NOMO-1 treated with DMSO at 0.1 percent for 48 hours (cell line): ENCODE measurements at regions not wholly inside any gene's neighbourhood (a gene's known extent, or its start where the extent isn't known, plus 50 kb on each side); places are given as distances from the start of the nearest gene placed in this dataset.

Experiments
- DNase-seq: peaks from one replicate; lab custom pipeline; 2025; ENCODE audit not compliant: unreplicated experiment; lab: John Stamatoyannopoulos, UW

- DNase-seq, result no peak
Measured at GRCh38 chrX:137401092-137401491, 164.8 kb upstream of the ZIC3 start.

GRCh38 chrX:137387646-137388045 is 178.3 kb upstream of the ZIC3 start:
- DNase-seq, result peak; percentile 31

- no peak for DNase-seq
Measured at GRCh38 chrX:137366018-137366633, 199.8 kb upstream of the ZIC3 start.

- DNase-seq, result no peak
Measured at GRCh38 chrX:137363559-137363958, 202.4 kb upstream of the ZIC3 start.

GRCh38 chrX:137362583-137362982 is 203.3 kb upstream of the ZIC3 start:
- no peak for DNase-seq

- DNase-seq, result no peak
Measured at GRCh38 chrX:137354851-137355250, 211.1 kb upstream of the ZIC3 start.

- no peak for DNase-seq
Measured at GRCh38 chrX:137353404-137353803, 212.5 kb upstream of the ZIC3 start.

GRCh38 chrX:137352101-137352660 is 213.7 kb upstream of the ZIC3 start:
- no peak for DNase-seq

- no peak for DNase-seq
Measured at GRCh38 chrX:137342969-137343368, 223.0 kb upstream of the ZIC3 start.

GRCh38 chrX:137313627-137314026 is 252.3 kb upstream of the ZIC3 start:
- no peak for DNase-seq

- DNase-seq, result no peak
Measured at GRCh38 chrX:137305404-137305803, 260.5 kb upstream of the ZIC3 start.

- DNase-seq, result no peak
Measured at GRCh38 chrX:137297167-137297566, 263.4 kb upstream of the GPR101 start.

GRCh38 chrX:137290011-137290410 is 256.2 kb upstream of the GPR101 start:
- no peak for DNase-seq

GRCh38 chrX:137287191-137287590 is 253.4 kb upstream of the GPR101 start:
- no peak for DNase-seq

- DNase-seq, result no peak
Measured at GRCh38 chrX:137286423-137286822, 252.6 kb upstream of the GPR101 start.

- no peak for DNase-seq
Measured at GRCh38 chrX:137278825-137279224, 245.0 kb upstream of the GPR101 start.

- no peak for DNase-seq
Measured at GRCh38 chrX:137263374-137263773, 229.6 kb upstream of the GPR101 start.

GRCh38 chrX:137245183-137245582 is 211.4 kb upstream of the GPR101 start:
- no peak for DNase-seq

GRCh38 chrX:137236837-137237236 is 203.0 kb upstream of the GPR101 start:
- peak; percentile 4 for DNase-seq

GRCh38 chrX:137234651-137235402 is 201.0 kb upstream of the GPR101 start:
- DNase-seq, result peak; percentile 56

GRCh38 chrX:137233478-137233877 is 199.7 kb upstream of the GPR101 start:
- DNase-seq, result no peak

GRCh38 chrX:137227151-137227550 is 193.4 kb upstream of the GPR101 start:
- DNase-seq, result no peak
